Breast epithelium (tissue), 4 donors: ENCODE measurements at regions not wholly inside any gene's neighbourhood (a gene's known extent, or its start where the extent isn't known, plus 50 kb on each side); places are given as distances from the start of the nearest gene placed in this dataset.

Experiments used
- DNase-seq, 2 donors: peaks; one replicate each; pipeline ENCODE4 v3.0.0-alpha.2; 2019; ENCODE audit warnings: low spot score in 2 of 2
- H3K27ac ChIP-seq, 2 donors: fragments of 200-600 bp; sonication (generic) in 1 of 2; one replicate each; pipeline ENCODE4 v1.5.1; 2016 to 2019; ENCODE audit warnings: mild to moderate bottlenecking in 1 of 2
- H3K27me3 ChIP-seq, 2 donors: fragments of 200-600 bp; sonication (generic) in 1 of 2; one replicate each; pipeline versions ENCODE4 v1.5.1 to v1.6.0; 2017 to 2019; ENCODE audit warnings: control low read depth in 1 of 2, mild to moderate bottlenecking in 1 of 2
- H3K36me3 ChIP-seq: fragments of 200-600 bp; one replicate; pipeline ENCODE4 v1.5.1; 2019
- H3K4me1 ChIP-seq, 2 donors: fragments of 200-600 bp; sonication (generic); one replicate each; pipeline ENCODE4 v1.5.1; 2016 to 2019; ENCODE audit warnings: control low read depth in 1 of 2
- H3K4me3 ChIP-seq, 3 donors: fragments of 200-600 bp; sonication (generic); 1 replicate in 2 of 3; 2 replicates in 1 of 3; pipeline ENCODE4 v1.5.1; 2016 to 2019; ENCODE audit warnings: mild to moderate bottlenecking in 3 of 3, moderate library complexity in 2 of 3
- H3K9me3 ChIP-seq, 2 donors: fragments of 200-600 bp; sonication (generic) in 1 of 2; one replicate each; pipeline ENCODE4 v1.5.1; 2016 to 2019; ENCODE audit warnings: control low read depth in 1 of 2
- CTCF ChIP-seq, 3 donors: fragments of 450-650 bp; IDR thresholded peaks; one replicate each; pipeline ENCODE4 v1.5.1; 2016 to 2017; ENCODE audit warnings: antibody characterized with exemption in 3 of 3, mild to moderate bottlenecking in 3 of 3, moderate library complexity in 3 of 3
- POLR2A ChIP-seq: fragments of 450-650 bp; IDR thresholded peaks from one replicate; pipeline ENCODE4 v1.6.1; 2016; ENCODE audit warnings: antibody characterized with exemption, mild to moderate bottlenecking, moderate library complexity
- POLR2AphosphoS5 ChIP-seq, 3 donors: sonication (generic); formaldehyde crosslinking; IDR thresholded peaks; one replicate each; pipeline ENCODE4 v1.6.1; 2017; ENCODE audit warnings: antibody characterized with exemption in 3 of 3
- intact Hi-C: fragments of 100-400 bp; cut with DNase I; formaldehyde crosslinking; loops from one replicate; pipeline ENCODE4 v1.15.1; 2023; ENCODE audit warnings: low total_unique reads

DNA sequence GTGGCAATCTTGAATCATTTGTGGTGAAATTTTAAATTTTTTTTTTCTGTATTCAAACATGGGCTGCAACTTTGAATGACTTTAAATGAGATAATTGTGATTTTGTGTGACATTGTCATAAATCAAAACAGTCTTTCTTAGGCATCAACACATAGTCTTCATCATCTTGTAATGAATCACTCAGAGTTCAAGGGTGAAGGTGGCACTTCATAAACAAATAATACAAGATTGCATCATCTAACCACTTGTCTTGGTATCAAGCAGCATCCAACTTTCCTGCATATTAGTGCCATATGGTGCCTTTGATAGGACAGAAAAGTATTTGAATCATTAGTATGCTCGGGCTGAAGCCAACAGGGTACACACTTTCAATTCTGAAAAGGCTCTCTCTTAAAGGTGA lies 392.4 kb upstream of the GOT2 start:
- Histone ChIP-seq H3K36me3 (no peaks in the 10 kb centered on the region), H3K9me3 (no peaks in the 10 kb centered on the region), H3K27ac (no peak overlapping the region), H3K4me3 (no peak overlapping the region), H3K27me3 (no peaks in the 10 kb centered on the region), H3K4me1 (peaks cover 0 to 8% of the 10 kb centered on the region in 2 donors)
- intact Hi-C loops = no loop called here
- TF ChIP-seq POLR2AphosphoS5 (IDR thresholded peaks at IDR 0.05) (no peak), CTCF (IDR thresholded peaks at IDR 0.05) (no peak), POLR2A (no peak)
- no peak for DNase-seq

DNA sequence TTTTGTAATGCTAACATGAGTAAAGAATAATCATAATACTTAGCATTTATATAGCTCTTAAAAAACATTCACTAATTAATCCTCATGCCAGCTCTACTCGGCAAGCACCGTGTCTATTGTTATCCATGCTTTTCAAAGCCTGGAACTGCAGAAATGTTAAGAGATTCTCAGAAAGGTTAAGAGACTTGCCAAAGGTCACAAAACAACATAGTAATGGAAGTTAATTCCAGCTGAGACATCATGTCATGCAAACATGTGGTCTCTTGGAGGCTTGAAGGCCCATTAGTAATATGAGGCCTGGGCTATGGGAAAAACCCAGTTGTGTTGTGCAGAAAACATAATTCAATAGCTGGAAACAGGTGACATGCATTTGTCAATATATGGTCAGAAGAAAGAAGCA lies 389.9 kb upstream of the GOT2 start:
- no peaks in the 10 kb centered on the region for H3K9me3 ChIP-seq
- H3K4me1 ChIP-seq = peaks cover 0 to 11% of the 10 kb centered on the region in 2 donors
- no peaks in the 10 kb centered on the region for H3K36me3 ChIP-seq
- intact Hi-C loops = no loop called here
- no peak overlapping the region for H3K27ac ChIP-seq
- TF ChIP-seq POLR2A = no peak
- TF ChIP-seq POLR2AphosphoS5 (IDR thresholded peaks at IDR 0.05) = no peak
- no peak for TF ChIP-seq CTCF (IDR thresholded peaks at IDR 0.05)
- no peaks in the 10 kb centered on the region for H3K27me3 ChIP-seq
- H3K4me3 ChIP-seq = no peak overlapping the region
- DNase-seq = no peak

DNA sequence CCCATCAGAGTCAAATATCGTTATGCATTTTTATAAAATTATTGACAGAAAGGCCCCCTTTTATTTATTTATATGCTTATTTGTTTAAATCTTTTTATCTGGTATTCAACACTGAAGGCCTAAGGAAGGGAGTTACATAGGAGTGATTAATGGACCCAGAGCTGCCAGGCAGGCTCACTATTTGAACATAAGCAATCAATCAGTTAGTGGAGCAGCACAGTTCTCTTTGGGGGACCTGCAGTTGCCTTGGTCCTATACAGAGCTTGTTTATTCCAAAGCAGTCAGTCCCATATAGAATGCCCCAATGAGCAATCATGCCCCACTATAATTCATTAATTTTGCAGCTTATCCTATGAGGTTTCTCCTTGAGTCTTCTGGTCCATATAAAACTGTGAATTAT lies 389.4 kb upstream of the GOT2 start:
- DNase-seq = no peak
- TF ChIP-seq POLR2AphosphoS5 (IDR thresholded peaks at IDR 0.05) (no peak), CTCF (IDR thresholded peaks at IDR 0.05) (no peak), POLR2A (no peak)
- Histone ChIP-seq H3K9me3 (no peaks in the 10 kb centered on the region), H3K27ac (no peak overlapping the region), H3K36me3 (no peaks in the 10 kb centered on the region), H3K27me3 (no peaks in the 10 kb centered on the region), H3K4me3 (no peak overlapping the region), H3K4me1 (peaks cover 0 to 11% of the 10 kb centered on the region in 2 donors)
- intact Hi-C loops = no loop called here

GRCh38 chr16:59122262-59122537 lies 388.1 kb upstream of the GOT2 start:
- intact Hi-C loops = no loop called here
- no peak overlapping the region for H3K4me3 ChIP-seq

More at GRCh38 chr16:59122262-59122537, 388.1 kb upstream of the GOT2 start:
- Histone ChIP-seq H3K36me3 (no peaks in the 10 kb centered on the region), H3K4me1 (peaks cover 0 to 11% of the 10 kb centered on the region in 2 donors), H3K27me3 (no peaks in the 10 kb centered on the region), H3K9me3 (no peaks in the 10 kb centered on the region), H3K27ac (no peak overlapping the region)
- no peak for DNase-seq
- no peak for TF ChIP-seq POLR2A
- TF ChIP-seq CTCF (IDR thresholded peaks at IDR 0.05) = no peak
- no peak for TF ChIP-seq POLR2AphosphoS5 (IDR thresholded peaks at IDR 0.05)
